BJ (cell line): ENCODE measurements at regions not wholly inside any gene's neighbourhood (a gene's known extent, or its start where the extent isn't known, plus 50 kb on each side); places are given as distances from the start of the nearest gene placed in this dataset.

Source experiments
- CTCF ChIA-PET: fragments of 350-600 bp; formaldehyde crosslinking; extraction: SDS; loops from one replicate; lab custom pipeline; 2021; ENCODE audit warnings: antibody characterized with exemption, inconsistent platforms; lab: Yijun Ruan, JAX
- POLR2A ChIA-PET: fragments of 300-600 bp; sonication (Branson Sonifier 250); formaldehyde crosslinking; extraction: SDS; loops from one replicate; lab custom pipeline; 2021; ENCODE audit warnings: antibody characterized with exemption; lab: Charles Lee
- DNase-seq: peaks from one replicate; pipeline ENCODE4 v3.0.0-alpha.2; 2011; ENCODE audit warnings: low read depth
- H3K27me3 ChIP-seq: 2 replicates; pipeline ENCODE4 v1.6.0; 2011; ENCODE audit warnings: low read length; ENCODE audit not compliant: control insufficient read depth, insufficient read depth
- H3K36me3 ChIP-seq: 2 replicates; pipeline ENCODE4 v1.5.1; 2011; ENCODE audit warnings: low read length; ENCODE audit not compliant: control insufficient read depth, insufficient read depth
- H3K4me3 ChIP-seq: 2 replicates; pipeline ENCODE4 v1.5.1; 2011; ENCODE audit warnings: low read depth, mild to moderate bottlenecking, control low read depth, low read length
- TF ChIP-seq, protein P1 (sequence below): IDR thresholded peaks from 2 replicates; pipeline ENCODE4 v1.5.1; 2011; ENCODE audit warnings: low read depth, mild to moderate bottlenecking, control low read depth, inconsistent platforms, low read length, moderate library complexity; ENCODE audit not compliant: insufficient read depth

DNA sequence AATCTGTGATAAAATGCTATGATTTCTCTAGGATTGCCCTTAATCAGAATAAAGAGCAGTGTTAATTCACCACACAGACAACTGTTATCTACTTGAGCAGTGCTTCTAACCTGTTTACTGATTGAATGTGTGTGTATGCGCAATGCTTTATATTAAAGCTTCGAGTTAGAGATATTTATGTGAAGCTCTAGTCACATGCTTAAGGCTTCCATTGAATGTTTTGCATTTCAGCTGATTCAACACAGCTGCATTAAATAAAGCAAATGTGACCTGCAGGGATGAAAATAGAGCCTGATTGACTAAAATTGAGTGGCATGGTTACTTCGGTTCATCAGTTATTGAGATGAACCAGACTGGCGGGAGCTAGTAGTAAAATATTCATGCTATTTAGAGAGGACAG lies 395.3 kb downstream of the JRKL start:
- no peak for DNase-seq
- POLR2A ChIA-PET: no interaction called here
- TF ChIP-seq, protein P1, sequence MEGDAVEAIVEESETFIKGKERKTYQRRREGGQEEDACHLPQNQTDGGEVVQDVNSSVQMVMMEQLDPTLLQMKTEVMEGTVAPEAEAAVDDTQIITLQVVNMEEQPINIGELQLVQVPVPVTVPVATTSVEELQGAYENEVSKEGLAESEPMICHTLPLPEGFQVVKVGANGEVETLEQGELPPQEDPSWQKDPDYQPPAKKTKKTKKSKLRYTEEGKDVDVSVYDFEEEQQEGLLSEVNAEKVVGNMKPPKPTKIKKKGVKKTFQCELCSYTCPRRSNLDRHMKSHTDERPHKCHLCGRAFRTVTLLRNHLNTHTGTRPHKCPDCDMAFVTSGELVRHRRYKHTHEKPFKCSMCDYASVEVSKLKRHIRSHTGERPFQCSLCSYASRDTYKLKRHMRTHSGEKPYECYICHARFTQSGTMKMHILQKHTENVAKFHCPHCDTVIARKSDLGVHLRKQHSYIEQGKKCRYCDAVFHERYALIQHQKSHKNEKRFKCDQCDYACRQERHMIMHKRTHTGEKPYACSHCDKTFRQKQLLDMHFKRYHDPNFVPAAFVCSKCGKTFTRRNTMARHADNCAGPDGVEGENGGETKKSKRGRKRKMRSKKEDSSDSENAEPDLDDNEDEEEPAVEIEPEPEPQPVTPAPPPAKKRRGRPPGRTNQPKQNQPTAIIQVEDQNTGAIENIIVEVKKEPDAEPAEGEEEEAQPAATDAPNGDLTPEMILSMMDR: no peak
- H3K27me3 ChIP-seq: no peaks in the 10 kb centered on the region
- H3K36me3 ChIP-seq: no peaks in the 10 kb centered on the region
- H3K4me3 ChIP-seq: no peak overlapping the region
- CTCF ChIA-PET: interaction anchor here (0.9 kb wide), 1 partner anchor 11 kb away, joined by 3 read pairs; no protein-coding TSS in a partner anchor

DNA sequence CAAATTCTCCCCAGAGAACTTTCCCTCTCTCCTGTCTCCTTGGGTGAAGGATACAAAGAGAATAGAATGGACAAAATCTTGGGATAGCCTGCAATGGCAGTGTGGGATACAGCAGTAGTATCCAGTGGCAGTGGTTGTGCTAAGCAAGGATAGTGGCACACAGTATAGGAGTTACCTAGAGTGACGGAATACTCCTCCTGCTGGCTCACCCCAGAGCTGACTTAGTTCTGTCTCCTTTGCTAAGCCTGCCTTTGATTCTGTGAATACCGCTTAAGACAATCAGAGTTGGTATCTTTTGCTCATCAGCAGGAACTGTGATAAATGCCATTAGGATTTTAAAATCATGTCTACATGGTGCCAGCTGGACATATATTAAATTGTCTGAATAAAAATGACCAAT lies 404.3 kb downstream of the JRKL start:
- no peak for DNase-seq
- no peaks in the 10 kb centered on the region for H3K36me3 ChIP-seq
- POLR2A ChIA-PET: no interaction called here
- CTCF ChIA-PET: interaction anchor here (1.8 to 5.5 kb wide), 2 partner anchors 89 to 329 kb away, joined by 3 to 38 read pairs; no protein-coding TSS in a partner anchor
- no peak overlapping the region for H3K4me3 ChIP-seq
- H3K27me3 ChIP-seq: no peaks in the 10 kb centered on the region
- TF ChIP-seq, protein P1: 0 out of 2 replicates have a peak, but pooled peaks have one; percentile 10

DNA sequence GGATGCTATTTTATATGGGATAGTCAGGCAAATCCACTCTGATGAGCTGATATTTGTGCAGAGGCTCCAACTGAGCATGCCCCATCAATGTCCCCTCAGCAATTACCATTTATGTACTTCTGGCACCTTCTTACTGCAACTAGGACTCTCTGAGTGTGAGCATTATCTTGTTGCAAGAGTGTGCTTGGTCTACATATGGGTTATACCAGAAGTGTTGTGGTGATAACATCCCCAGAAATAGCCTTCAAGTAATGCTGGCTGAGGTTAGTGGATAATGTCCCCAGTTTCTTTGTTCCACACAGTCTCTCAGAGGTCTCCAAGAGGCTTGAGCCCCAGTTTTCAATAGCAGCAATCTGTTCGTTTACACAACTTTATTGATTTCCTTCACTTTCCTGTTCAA lies 408.6 kb downstream of the JRKL start:
- Histone ChIP-seq H3K27me3 (no peaks in the 10 kb centered on the region), H3K36me3 (no peaks in the 10 kb centered on the region), H3K4me3 (no peak overlapping the region)
- POLR2A ChIA-PET: no interaction called here
- CTCF ChIA-PET: no interaction called here
- TF ChIP-seq, protein P1: no peak
- DNase-seq: no peak

DNA sequence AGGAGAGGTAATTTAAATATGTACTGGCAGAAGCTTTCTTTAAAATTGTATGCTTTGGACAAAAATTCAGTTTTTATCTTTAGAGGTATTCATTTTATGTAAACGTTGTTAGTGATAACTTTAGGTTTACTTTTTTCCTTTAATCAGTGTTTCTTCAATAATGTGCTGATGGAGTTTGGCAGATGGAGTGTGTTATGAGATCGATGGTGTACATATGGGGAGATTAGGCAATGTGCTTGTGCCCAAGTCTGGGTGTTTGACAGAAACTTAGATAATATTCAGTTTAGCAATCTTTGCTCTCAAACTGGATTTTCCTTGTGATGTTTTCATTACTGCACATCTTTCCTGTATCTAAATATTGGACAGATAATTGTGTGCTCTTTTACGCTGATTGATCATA lies 425.4 kb downstream of the JRKL start:
- Histone ChIP-seq H3K36me3 (no peaks in the 10 kb centered on the region), H3K27me3 (no peaks in the 10 kb centered on the region), H3K4me3 (no peak overlapping the region)
- TF ChIP-seq, protein P1: no peak
- DNase-seq: no peak
- ChIA-PET POLR2A (no interaction called here), CTCF (no interaction called here)

DNA sequence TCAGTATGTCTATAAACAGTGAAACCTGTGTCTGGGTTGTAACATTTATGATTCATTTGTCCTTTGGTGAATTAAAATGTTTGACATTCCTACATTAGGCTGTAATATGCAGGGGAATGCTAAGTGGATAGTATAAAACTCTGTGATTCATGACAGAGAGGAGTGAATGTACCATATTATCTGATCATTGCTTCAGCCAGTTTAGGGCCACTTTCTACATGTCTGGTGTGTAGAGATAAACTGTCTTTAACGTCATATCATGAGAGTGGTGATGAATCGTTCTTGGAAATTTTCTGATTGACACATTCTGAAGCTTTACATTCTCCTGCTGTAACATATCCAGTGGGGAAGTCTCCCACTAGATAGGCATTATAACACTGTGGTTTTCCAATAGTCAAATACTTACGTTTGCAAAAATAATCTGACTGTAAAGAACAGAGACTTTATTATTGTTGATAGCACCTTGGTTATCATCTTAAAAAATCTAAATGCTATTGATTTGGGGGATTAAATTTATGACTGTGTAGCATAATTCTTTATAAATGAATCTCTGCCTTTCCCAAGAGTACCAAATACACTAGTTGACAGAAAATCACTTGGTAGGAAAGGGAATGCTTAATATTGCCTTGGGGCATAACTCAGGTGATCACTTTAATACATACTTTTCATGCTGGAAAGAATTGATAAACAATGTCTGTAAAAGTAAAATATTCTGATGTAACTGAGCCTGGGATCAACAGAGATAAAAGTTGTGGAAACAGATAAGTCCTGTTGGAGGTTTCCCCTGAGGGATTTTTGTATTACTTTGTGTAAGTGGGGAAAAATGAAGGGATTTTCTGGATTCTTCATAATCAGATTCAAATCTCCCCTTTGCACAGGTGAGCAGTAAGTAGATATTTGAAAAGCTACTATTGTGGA lies 427.9 kb downstream of the JRKL start:
- Histone ChIP-seq H3K4me3 (no peak overlapping the region), H3K27me3 (no peaks in the 10 kb centered on the region), H3K36me3 (no peaks in the 10 kb centered on the region)
- DNase-seq: peak; percentile 17
- TF ChIP-seq, protein P1: no peak
- ChIA-PET POLR2A (no interaction called here), CTCF (no interaction called here)
